CD4-positive, alpha-beta T cell treated with Interleukin-4 for 1 hour (primary cell): ENCODE measurements at regions not wholly inside any gene's neighbourhood (a gene's known extent, or its start where the extent isn't known, plus 50 kb on each side); places are given as distances from the start of the nearest gene placed in this dataset.
"Not testable (repeated sequence)": the region's sequence is repeated elsewhere in the genome, so short reads cannot be mapped to it uniquely, and the experiment has no call there.

Source experiments
- DNase-seq, 2 donors: peaks; one replicate each; pipeline ENCODE4 v3.0.0-alpha.2; 2020 to 2022

DNA sequence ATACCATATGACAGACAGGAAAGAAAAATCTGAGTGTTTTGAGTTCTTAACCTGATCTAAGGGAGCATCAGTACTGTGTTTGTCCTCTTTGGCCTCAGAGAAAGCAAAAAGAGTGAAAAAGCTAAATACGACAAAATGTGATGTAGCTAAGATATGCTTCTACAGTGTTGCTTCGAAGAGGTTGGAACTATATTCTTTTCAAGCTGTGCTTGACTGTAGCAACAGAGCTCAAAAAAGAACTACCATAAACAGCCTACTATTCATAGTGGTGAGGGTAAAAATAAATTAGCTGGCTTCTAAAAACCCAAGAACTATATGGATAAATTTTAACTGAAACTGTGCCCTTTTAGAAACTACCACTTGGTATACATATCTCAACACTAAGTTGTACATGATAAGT is 881.8 kb upstream of the PCDH10 start:
- DNase-seq, result no peak

DNA sequence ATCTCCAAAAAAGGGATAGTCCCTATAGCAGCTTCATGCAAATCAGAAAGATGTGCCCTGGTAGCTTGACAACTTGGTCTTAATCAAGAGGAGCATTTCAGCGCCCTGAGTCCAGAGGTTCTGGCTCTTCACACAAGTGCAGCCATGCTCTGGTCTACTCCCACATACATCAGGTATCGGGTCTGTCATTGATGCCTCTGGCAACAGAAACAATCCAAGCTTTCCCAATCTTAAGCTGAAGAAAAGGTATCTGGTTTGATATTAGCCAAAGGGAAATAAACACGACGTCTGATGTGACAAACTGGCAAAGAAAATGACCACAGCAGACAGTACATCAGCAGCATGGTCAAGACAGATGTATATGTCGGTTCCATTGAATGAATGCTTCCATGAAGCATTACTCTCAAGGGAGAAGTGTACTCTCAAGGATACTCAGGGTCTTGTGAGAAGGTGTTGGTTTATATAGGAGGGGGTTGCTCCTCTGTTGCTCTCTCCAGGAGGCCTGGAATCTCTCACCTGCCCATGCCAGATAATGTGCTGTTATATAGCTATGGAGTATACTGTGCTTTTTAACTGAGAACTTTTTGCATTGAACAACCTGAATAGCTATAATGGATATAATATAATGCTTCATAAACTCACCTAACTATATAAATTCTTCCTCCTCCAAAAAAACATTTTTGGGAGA is 879.6 kb upstream of the PCDH10 start:
- DNase-seq, result no peak

GRCh38 chr4:132275583-132276121 is 873.4 kb upstream of the PCDH10 start:
- no peak for DNase-seq

DNA sequence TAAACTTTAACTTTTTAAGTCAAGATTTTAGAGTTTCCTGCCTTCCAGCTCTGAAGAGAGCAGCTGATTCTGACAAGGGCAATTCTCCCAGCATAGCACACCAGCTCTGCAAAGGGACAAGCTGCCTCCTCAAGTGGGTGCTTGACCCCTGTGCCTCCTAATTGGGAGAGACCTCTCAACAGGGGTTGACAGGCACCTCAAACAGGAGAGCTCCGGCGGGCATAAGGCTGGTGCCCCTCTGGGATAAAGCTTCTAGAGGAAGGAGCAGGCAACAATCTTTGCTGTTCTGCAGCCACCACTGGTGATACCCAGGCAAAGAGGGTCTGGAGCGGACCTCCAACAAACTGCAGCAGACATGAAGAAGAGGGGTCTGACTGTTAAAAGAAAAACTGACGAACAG is 872.9 kb upstream of the PCDH10 start:
- DNase-seq, result no peak

GRCh38 chr4:132276989-132277388 is 872.1 kb upstream of the PCDH10 start:
- no peak for DNase-seq

DNA sequence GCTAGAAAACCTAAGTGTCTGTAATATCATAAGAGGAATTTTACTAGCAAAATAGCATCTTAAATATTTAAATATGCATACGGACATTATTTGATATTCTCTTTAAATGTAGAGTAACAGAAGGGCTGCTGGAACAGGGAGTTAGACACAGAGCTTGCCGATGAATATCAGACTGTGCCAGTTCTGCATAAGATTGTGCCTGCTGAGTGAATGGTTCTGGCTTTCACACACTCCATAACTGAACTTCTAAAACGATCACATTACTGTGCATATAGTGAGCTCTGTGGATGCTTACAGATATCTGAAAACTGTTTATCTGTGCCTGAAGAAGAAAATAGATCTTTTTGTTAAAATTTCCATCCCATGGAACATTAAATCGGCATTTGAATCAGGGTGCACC is 867.4 kb upstream of the PCDH10 start:
- no peak for DNase-seq

DNA sequence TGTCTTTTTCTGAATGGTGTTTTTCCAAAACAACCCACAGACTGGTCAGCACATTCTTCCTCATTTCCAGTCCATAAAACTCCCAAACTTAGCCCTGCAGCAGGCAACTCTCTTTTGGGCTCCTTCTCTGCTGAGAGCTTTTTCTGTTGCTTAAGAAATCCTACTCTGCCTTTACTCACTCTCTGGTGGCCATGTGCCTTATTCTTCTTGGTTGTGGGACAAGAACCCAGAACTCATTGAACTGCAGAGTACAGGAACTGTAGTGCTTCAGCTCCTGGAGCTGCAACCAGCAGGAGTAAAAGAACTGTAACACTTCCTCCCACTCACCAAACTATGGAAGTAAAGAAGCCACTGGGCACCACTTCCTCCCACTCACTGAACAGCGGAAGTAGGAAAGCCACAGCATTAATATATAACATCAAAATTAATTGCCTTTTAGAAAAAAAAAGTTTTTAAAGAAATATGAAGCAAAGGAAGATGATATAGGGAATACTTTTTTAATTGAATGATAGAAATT is 864.1 kb upstream of the PCDH10 start:
- DNase-seq, result no peak

DNA sequence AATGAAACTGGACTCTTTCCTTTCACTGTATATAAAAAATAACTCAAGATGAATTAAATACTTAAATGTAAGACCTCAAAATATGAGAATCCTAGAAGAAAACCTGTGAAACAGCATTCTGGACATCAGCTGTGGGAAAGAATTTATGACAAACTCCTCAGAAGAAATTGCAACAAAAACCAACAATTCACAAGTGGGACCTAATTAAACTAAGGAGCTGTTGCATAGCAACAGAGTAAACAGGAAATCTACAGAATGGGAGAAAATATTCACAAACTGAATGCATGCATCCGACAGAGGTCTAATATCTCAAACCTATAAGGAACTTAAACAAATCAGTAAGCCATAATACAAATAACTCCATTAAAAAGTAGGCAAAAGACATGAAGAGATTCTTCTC is 851.7 kb upstream of the PCDH10 start:
- DNase-seq, result no peak

DNA sequence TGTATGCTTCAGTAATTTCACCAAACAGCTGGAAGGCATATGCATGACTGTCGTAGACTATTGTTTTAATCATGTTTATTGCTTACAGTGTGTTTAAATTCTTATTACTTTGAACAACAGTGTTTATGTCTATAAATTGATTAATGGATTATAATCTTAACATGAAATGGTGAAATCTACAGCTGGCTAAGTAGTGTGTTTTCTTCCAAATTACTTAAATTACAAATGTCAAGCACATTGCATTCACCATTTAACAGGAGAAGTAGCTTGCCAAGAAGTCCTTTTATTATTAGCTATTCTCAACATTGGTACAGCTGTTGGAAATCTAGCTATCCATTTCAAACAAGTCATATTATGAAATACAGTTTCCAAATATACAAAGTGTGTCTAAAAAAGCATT is 849.3 kb upstream of the PCDH10 start:
- no peak for DNase-seq

DNA sequence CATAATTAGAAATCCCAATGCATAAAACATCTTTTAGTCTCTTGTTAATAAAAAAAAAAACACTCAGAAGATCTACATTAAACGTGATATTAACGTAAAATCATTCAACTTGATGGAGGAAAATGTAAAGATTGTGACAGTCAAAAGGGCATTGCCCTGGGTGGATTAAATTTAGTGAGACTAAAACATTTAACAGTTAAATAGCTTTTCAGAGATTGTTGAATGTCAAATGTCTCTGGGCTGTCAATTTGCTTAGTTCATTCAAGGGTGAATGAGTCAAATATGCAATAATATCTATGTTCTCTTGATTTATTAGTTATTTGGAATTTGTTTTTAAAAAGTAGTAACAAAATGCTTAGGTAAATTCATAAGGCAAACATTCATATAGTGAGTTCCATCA is 836.6 kb upstream of the PCDH10 start:
- no peak for DNase-seq

DNA sequence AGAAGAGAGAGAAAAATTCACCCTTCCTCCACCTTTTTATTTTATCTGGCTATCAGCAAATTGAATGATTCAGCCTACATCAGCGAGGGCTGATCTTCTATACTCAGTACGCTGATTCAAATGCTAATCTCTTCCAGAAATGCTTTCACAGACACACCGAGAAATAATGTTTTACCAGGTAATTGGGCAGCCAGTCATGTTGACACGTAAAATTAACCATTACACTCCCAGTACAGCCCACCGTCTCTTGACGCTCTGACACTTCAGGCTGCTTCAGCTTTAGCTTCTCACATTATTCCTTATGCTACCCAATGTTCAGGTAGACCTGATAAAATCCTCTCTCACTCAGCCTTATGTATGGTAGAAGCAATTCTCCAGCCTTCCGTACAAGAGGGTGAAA is 835.2 kb upstream of the PCDH10 start:
- no peak for DNase-seq

GRCh38 chr4:132316738-132317137 is 832.4 kb upstream of the PCDH10 start:
- no peak for DNase-seq

DNA sequence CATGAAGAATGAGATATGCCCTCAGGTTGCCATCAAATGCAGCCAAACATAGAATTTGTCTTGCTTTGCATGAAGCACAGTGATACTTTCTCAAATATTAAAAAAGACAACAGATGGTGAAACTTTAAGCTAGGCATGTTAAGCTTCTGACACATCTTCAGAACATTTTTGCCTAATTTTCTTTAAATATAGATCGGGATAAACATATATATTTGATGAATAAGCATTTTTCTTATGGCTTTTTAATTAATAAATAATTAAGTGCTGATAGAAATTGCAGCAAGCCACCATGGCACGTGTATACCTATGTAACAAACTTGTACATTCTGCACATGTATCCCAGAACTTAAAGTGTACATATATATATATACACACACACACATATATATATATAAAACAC is 831.2 kb upstream of the PCDH10 start:
- no peak for DNase-seq

DNA sequence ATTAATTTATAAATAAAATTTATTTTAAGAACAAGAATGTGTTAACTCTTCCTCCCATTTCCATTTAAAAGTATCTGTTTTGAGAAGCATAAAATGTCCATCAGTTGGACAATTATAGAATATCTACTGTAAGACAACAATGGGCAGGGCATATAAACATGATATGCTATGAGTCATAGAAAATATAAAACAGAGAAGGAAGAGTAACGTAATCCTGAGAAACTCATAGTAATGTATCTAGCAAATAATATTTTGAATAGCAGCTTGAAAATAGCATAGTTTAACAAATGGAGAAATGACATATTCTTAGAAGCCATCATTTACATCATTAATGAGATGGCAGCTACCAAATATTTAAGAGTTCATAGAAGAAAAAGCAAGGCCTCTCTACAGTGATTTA is 820.3 kb upstream of the PCDH10 start:
- no peak for DNase-seq

GRCh38 chr4:132330994-132331393 is 818.1 kb upstream of the PCDH10 start:
- no peak for DNase-seq

GRCh38 chr4:132332932-132333723 is 816.0 kb upstream of the PCDH10 start:
- no peak for DNase-seq

GRCh38 chr4:132333724-132334047 is 815.4 kb upstream of the PCDH10 start:
- DNase-seq, result no peak

DNA sequence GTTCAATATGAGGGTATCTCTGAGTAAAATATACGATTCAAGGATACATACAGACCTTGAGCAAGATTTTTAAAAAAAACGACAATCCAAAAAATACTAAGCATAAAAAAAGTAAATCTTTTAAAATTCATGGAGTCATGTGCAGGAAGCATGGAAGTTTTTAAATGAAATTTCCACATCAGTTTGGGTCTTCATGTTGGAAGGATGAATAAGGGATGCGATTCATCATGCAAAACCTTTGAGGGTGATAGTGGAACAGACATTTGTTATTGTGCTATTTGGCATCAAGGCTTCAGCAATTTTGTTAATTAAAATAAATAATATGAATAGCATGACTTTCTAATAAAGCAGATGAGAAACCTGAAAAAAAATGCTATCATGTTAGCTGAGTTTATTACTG is 815.0 kb upstream of the PCDH10 start:
- DNase-seq, result no peak

GRCh38 chr4:132344924-132345828 is 803.9 kb upstream of the PCDH10 start:
- DNase-seq, result no peak

DNA sequence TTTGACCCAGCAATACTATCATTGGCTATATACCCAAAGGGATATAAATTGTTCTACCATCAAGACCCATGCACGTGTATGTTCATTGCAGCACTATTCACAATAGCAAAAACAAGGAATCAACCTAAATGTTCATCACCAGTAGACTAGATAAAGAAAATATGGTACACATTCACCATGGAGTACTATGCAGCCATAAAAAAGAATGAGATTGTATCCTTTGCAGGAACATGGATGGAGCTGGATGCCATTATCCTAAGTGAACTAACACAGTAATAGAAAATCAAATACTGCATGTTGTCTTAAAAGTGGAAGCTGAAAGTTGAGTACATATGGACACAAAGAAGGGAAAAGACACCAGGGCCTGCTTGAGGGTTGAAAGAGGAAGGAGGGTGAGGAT is 803.1 kb upstream of the PCDH10 start:
- no peak for DNase-seq

DNA sequence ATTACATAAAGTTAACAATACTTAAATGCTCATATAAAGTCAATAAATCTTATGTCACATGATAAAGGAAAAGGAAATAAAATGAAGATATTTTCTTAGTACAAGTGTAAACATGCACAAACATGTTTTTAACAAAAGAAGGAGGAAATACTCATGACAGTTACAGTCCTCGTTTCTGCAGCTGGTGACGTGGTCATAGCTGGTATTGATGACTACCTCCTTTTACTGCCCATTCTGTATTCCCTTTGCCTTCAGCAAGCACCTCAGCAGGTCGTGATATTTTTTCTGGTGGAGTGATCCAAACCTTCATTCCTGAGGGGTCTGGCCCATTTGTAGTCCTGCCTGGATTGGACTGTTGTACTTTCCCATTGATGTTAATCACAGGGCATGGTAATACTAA is 797.5 kb upstream of the PCDH10 start:
- DNase-seq, result not testable (repeated sequence)

DNA sequence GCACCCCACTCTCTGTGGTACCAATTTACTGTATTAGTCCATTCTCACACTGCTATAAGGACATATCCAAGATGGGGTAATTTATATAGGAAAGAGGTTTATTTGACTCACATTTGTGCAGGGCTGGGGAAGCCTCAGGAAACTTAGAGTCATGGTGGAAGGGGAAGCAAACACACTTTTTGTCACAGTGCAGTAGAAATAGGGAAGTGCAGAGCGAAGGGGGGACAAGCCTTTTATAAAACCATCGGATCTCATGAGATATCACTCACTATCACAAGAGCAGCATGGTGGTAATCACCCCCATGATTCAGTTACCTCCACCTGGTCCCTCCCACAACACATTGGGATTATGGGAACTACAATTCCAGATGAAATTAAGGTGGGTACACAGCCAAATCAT is 766.9 kb upstream of the PCDH10 start:
- no peak for DNase-seq

DNA sequence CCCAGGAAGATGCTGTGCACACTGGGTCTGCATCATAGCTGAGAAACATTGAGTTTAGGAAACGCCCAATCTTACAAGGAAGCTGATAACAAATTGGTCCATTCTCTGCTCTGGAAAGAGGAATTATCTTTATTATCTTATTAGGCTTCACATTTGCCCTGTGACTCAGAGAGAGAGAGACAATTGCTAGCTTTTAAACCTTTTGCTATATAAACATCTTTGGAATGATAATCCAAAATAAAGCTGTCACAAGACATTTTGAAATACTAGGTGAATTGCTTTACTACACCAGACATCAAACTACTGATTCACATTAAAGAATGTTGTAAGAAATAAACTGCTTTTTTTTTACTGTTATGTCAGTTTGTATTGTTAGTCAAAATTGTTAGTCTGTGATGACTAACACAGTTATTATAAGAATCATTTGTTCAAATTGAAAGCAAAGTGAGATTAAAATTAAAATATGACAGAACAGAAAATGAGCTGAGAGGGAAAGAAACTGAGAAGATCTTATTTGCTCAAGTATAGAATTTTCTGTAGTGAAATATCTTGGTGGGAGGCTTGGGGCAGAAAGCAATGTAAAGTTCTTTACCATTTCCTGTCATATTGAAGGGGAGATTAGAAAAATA is 765.4 kb upstream of the PCDH10 start:
- no peak for DNase-seq
